Gastrocnemius medialis (tissue), 4 donors: ENCODE measurements at regions not wholly inside any gene's neighbourhood (a gene's known extent, or its start where the extent isn't known, plus 50 kb on each side); places are given as distances from the start of the nearest gene placed in this dataset.

Source experiments
- ATAC-seq, 2 donors: fragments of 150-250 bp; one replicate each; pipeline ENCODE4 v1.9.1; 2016
- DNase-seq, 2 donors: peaks; one replicate each; pipeline ENCODE4 v3.0.0-alpha.2; 2019
- H3K27ac ChIP-seq, 4 donors: fragments of 200-600 bp; sonication (generic); 1 replicate in 1 of 4; 2 replicates in 3 of 4; pipeline ENCODE4 v1.5.1; 2016 to 2018; ENCODE audit warnings: mild to moderate bottlenecking in 2 of 4, moderate library complexity in 1 of 4
- H3K27me3 ChIP-seq, 3 donors: fragments of 200-600 bp; sonication (generic) in 2 of 3; 1 replicate in 1 of 3; 2 replicates in 2 of 3; pipeline versions ENCODE4 v1.5.1 to v1.6.0; 2016 to 2019; ENCODE audit warnings: mild to moderate bottlenecking in 1 of 3, moderate library complexity in 1 of 3
- H3K36me3 ChIP-seq, 2 donors: fragments of 200-600 bp; sonication (generic) in 1 of 2; one replicate each; pipeline ENCODE4 v1.5.1; 2017 to 2018
- H3K4me1 ChIP-seq, 2 donors: fragments of 200-600 bp; sonication (generic) in 1 of 2; one replicate each; pipeline ENCODE4 v1.5.1; 2016 to 2017; ENCODE audit warnings: mild to moderate bottlenecking in 2 of 2
- H3K4me3 ChIP-seq, 4 donors: fragments of 200-600 bp; sonication (generic) in 3 of 4; 1 replicate in 1 of 4; 2 replicates in 3 of 4; pipeline ENCODE4 v1.5.1; 2016 to 2019; ENCODE audit warnings: mild to moderate bottlenecking in 2 of 4
- H3K9me3 ChIP-seq, 3 donors: fragments of 200-600 bp; sonication (generic) in 2 of 3; 1 replicate in 1 of 3; 2 replicates in 2 of 3; pipeline ENCODE4 v1.5.1; 2016 to 2019
- CTCF ChIP-seq, 5 experiments: fragments of 450-650 bp in 3 of 5; fragments of 200-600 bp in 2 of 5; sonication (generic) in 2 of 5; IDR thresholded peaks in 4 of 5; conservative IDR thresholded peaks in 1 of 5; 1 replicate in 4 of 5; 2 replicates in 1 of 5; pipeline ENCODE4 v1.5.1; 2016 to 2019; ENCODE audit warnings: antibody characterized with exemption in 5 of 5, mild to moderate bottlenecking in 3 of 5, moderate library complexity in 3 of 5
- POLR2A ChIP-seq, 2 donors: fragments of 450-650 bp; IDR thresholded peaks; one replicate each; pipeline ENCODE4 v1.6.1; 2017; ENCODE audit warnings: antibody characterized with exemption in 2 of 2, mild to moderate bottlenecking in 2 of 2, moderate library complexity in 2 of 2
- in situ Hi-C, 4 donors: fragments of 200-750 bp; cut with MboI; loops; one replicate each; pipeline versions ENCODE4 v1.15.0 to v1.8.0; 2017; ENCODE audit warnings: low sequenced_read_pairs in 4 of 4
- intact Hi-C: fragments of 100-400 bp; cut with DNase I; formaldehyde crosslinking; loops from one replicate; pipeline ENCODE4 v1.15.1; 2023; ENCODE audit warnings: low total_unique reads

- intact Hi-C loops (no loop called here), in situ Hi-C loops (no loop called here)
- Histone ChIP-seq H3K4me1 (peaks cover 0 to 4% of the 10 kb centered on the region in 2 donors), H3K27ac (no peak overlapping the region), H3K9me3 (no peaks in the 10 kb centered on the region), H3K36me3 (no peaks in the 10 kb centered on the region), H3K4me3 (no peak overlapping the region), H3K27me3 (no peaks in the 10 kb centered on the region)
- ATAC-seq (no peak), DNase-seq (no peak)
- TF ChIP-seq CTCF (IDR thresholded peaks at IDR 0.05 in 4 of 5, conservative IDR thresholded peaks at IDR 0.05 in 1 of 5) = no peak
These were observed 278.1 kb upstream of the JAG1 start for GRCh38 chr20:10951904-10952303.

GRCh38 chr20:10953437-10953836 lies 279.6 kb upstream of the JAG1 start:
- intact Hi-C loops = no loop called here
- in situ Hi-C loops = no loop called here
- Histone ChIP-seq H3K27ac (no peak overlapping the region), H3K36me3 (no peaks in the 10 kb centered on the region), H3K27me3 (no peaks in the 10 kb centered on the region), H3K9me3 (no peaks in the 10 kb centered on the region), H3K4me1 (peaks cover 0 to 4% of the 10 kb centered on the region in 2 donors), H3K4me3 (no peak overlapping the region)
- ATAC-seq = no peak
- DNase-seq = no peak
- no peak for TF ChIP-seq CTCF (IDR thresholded peaks at IDR 0.05 in 4 of 5, conservative IDR thresholded peaks at IDR 0.05 in 1 of 5)
- no peak for TF ChIP-seq POLR2A (IDR thresholded peaks at IDR 0.05)

GRCh38 chr20:10954137-10954840 lies 280.5 kb upstream of the JAG1 start:
- in situ Hi-C loops (no loop called here), intact Hi-C loops (no loop called here)
- H3K27ac ChIP-seq = no peak overlapping the region
- ATAC-seq (no peak), DNase-seq (no peak)
- no peaks in the 10 kb centered on the region for H3K27me3 ChIP-seq
- no peaks in the 10 kb centered on the region for H3K36me3 ChIP-seq
- H3K9me3 ChIP-seq = no peaks in the 10 kb centered on the region
- peaks cover 0 to 4% of the 10 kb centered on the region in 2 donors for H3K4me1 ChIP-seq
- H3K4me3 ChIP-seq = no peak overlapping the region
- TF ChIP-seq POLR2A (IDR thresholded peaks at IDR 0.05) = no peak
- TF ChIP-seq CTCF (IDR thresholded peaks at IDR 0.05 in 4 of 5, conservative IDR thresholded peaks at IDR 0.05 in 1 of 5) = no peak

GRCh38 chr20:10954908-10955580 lies 281.2 kb upstream of the JAG1 start:
- ATAC-seq (no peak), DNase-seq (no peak)
- TF ChIP-seq CTCF (IDR thresholded peaks at IDR 0.05 in 4 of 5, conservative IDR thresholded peaks at IDR 0.05 in 1 of 5) (no peak), POLR2A (IDR thresholded peaks at IDR 0.05) (no peak)
- H3K9me3 ChIP-seq = no peaks in the 10 kb centered on the region
- no peaks in the 10 kb centered on the region for H3K27me3 ChIP-seq
- in situ Hi-C loops = no loop called here
- H3K4me3 ChIP-seq = no peak overlapping the region
- no peak overlapping the region for H3K27ac ChIP-seq
- intact Hi-C loops = no loop called here
- H3K4me1 ChIP-seq = peaks cover 0 to 4% of the 10 kb centered on the region in 2 donors
- no peaks in the 10 kb centered on the region for H3K36me3 ChIP-seq
